ENCODE measurements at regions not wholly inside any gene's neighbourhood (a gene's known extent, or its start where the extent isn't known, plus 50 kb on each side); places are given as distances from the start of the nearest gene placed in this dataset.

DNA sequence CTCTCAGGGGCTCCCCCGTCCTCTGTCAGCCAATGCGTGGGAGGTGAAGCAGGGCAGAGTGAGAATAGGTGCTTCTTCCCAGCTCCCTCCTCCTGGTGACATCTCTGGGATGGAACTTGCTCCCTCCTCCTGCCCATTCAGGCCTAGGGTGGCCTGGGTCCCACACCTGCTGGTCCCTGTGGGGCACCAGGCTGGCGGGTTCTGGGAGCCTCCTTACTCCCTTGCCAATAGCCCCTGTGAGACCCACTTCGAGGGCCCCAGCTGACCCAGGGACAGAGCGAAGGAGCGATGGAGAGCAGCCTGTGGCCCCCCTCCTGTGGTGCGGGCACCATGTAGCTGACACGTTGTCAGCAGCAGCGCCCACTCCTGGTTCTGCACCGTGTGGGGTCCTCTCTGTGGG lies 512.6 kb downstream of the GLRX3 start:
- Histone ChIP-seq H3K27me3 (replicated peaks; ENCODE audit: control insufficient read depth, insufficient read depth, low read length) (no peaks in the 10 kb centered on the region), H3K4me3 (replicated peaks; ENCODE audit: low read depth, low read length) (no peak overlapping the region), H3K36me3 (ENCODE audit: control insufficient read depth, insufficient read depth, low read length) (no peaks in the 10 kb centered on the region)
- DNase-seq (ENCODE audit: extremely low read depth, insufficient read length) = no peak
- TF ChIP-seq, protein P1, sequence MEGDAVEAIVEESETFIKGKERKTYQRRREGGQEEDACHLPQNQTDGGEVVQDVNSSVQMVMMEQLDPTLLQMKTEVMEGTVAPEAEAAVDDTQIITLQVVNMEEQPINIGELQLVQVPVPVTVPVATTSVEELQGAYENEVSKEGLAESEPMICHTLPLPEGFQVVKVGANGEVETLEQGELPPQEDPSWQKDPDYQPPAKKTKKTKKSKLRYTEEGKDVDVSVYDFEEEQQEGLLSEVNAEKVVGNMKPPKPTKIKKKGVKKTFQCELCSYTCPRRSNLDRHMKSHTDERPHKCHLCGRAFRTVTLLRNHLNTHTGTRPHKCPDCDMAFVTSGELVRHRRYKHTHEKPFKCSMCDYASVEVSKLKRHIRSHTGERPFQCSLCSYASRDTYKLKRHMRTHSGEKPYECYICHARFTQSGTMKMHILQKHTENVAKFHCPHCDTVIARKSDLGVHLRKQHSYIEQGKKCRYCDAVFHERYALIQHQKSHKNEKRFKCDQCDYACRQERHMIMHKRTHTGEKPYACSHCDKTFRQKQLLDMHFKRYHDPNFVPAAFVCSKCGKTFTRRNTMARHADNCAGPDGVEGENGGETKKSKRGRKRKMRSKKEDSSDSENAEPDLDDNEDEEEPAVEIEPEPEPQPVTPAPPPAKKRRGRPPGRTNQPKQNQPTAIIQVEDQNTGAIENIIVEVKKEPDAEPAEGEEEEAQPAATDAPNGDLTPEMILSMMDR (IDR thresholded peaks at IDR 0.05; ENCODE audit: insufficient read depth, low read length, poor library complexity, severe bottlenecking) = no peak

DNA sequence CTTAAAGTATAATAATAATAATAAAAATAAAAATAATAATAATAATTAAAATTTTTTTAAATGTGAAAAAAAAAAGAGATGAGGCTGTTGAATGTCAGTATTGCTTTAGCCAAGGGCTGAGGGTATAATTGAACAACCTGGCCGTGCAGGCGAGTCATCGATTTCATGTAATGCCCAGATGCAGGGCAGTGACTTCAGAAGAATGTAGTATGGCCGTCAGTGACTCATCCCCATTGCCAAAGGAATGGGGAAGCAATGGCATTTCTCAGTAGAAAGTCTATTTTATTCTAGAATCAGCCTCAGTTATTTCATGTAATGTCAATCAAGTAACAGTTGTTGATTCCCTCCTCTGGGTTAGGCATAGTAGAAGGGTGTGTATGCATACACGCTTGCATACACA lies 516.4 kb downstream of the GLRX3 start:
- TF ChIP-seq, protein P1 (IDR thresholded peaks at IDR 0.05; ENCODE audit: insufficient read depth, low read length, poor library complexity, severe bottlenecking) = no peak
- no peak for DNase-seq (ENCODE audit: extremely low read depth, insufficient read length)
- no peaks in the 10 kb centered on the region for H3K27me3 ChIP-seq (replicated peaks; ENCODE audit: control insufficient read depth, insufficient read depth, low read length)
- H3K4me3 ChIP-seq (replicated peaks; ENCODE audit: low read depth, low read length) = no peak overlapping the region
- H3K36me3 ChIP-seq (ENCODE audit: control insufficient read depth, insufficient read depth, low read length) = no peaks in the 10 kb centered on the region

DNA sequence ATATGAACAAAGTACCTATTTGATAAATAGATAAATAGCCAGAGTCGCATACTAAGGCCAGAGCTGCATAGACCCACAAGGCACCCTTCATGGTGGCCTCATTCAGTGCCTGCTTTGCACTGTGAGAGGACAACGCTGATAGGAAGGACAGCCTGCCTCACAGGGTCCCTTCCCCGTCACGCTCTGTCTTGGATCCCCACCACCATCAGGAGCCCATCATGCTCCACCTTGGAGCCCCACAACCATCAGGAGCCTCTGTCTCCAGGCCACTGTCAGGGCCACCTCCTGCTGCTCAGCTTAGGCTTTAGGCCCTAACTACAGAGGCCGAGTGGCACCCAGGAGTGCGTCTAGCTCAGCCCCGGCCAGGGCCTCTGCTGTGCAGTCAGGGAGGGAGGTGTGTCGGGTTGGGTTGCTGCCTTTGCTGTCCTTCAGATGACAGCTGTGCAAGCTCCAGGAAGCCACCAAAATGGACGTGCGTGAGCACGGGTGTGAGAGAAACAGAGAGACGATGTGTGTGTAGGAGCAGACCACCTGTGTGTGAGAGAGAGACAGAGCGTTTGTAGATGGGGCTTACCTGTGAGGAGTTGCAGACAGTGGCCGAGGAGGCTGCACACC lies 516.9 kb downstream of the GLRX3 start:
- TF ChIP-seq, protein P1 (IDR thresholded peaks at IDR 0.05; ENCODE audit: insufficient read depth, low read length, poor library complexity, severe bottlenecking) = no peak
- Histone ChIP-seq H3K36me3 (ENCODE audit: control insufficient read depth, insufficient read depth, low read length) (no peaks in the 10 kb centered on the region), H3K27me3 (replicated peaks; ENCODE audit: control insufficient read depth, insufficient read depth, low read length) (no peaks in the 10 kb centered on the region), H3K4me3 (replicated peaks; ENCODE audit: low read depth, low read length) (no peak overlapping the region)
- DNase-seq (ENCODE audit: extremely low read depth, insufficient read length) = no peak

DNA sequence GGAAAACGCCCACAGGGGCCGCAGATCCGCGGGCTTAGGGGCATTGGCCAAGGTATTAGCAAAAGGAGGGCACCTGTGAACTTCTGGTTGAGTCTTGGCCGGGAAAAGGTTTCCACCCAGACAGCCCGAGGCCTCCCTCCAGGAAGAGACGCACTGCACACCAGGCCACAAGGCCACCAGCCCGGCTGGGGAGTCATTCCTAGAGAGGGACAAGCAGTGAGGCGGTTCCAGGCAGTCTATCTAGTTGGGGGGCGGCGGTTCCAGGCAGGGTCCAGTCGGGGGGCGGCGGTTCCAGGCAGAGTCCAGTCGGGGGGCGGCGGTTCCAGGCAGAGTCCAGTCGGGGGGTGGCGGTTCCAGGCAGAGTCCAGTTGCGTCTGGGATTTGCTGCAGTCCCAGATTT lies 518.5 kb downstream of the GLRX3 start:
- Histone ChIP-seq H3K36me3 (ENCODE audit: control insufficient read depth, insufficient read depth, low read length) (no peaks in the 10 kb centered on the region), H3K27me3 (replicated peaks; ENCODE audit: control insufficient read depth, insufficient read depth, low read length) (no peaks in the 10 kb centered on the region), H3K4me3 (replicated peaks; ENCODE audit: low read depth, low read length) (no peak overlapping the region)
- DNase-seq (ENCODE audit: extremely low read depth, insufficient read length) = no peak
- TF ChIP-seq, protein P1 (IDR thresholded peaks at IDR 0.05; ENCODE audit: insufficient read depth, low read length, poor library complexity, severe bottlenecking) = no peak

DNA sequence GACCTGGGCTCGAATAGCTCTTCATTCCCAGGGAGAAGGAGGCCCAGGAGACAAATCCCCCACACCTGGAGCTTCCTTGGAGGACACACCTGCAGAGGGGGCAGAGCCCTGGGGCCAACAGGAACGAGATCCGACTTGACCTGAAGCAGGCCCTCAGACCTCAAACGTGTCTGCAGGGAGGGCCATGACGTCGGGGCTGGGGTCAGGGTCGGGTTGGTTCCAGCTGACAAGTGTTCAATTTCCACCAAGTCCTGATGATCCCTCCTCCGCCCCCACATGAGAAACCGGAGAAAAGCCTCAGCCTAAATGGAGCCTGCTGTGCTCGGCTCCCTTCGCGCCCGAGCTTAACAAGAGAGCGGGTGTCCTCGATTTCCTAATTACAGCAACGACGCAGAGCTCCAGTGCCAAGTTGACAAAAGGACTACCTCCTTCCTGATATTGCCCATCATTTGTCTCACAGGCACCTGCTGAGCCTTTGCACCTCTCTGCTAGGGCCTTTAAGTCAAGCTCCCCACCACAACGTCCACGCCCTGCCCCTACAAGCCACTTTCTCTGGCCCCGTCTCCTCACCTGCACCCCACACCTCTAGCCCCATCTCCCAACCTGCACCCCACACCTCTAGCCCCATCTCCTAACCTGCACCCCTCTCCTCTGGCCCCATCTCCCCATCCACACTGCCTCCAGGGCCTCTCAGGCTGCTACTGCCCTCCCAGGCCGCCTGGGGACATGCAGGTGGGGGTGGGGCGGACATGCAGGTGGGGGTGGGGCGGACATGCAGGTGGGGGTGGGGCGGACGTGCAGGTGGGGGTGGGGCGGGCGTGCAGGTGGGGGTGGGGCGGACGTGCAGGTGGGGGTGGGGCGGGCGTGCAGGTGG lies 519.4 kb downstream of the GLRX3 start:
- H3K4me3 ChIP-seq (replicated peaks; ENCODE audit: low read depth, low read length) = no peak overlapping the region
- DNase-seq (ENCODE audit: extremely low read depth, insufficient read length) = no peak
- TF ChIP-seq, protein P1 (IDR thresholded peaks at IDR 0.05; ENCODE audit: insufficient read depth, low read length, poor library complexity, severe bottlenecking) = no peak
- no peaks in the 10 kb centered on the region for H3K36me3 ChIP-seq (ENCODE audit: control insufficient read depth, insufficient read depth, low read length)
- no peaks in the 10 kb centered on the region for H3K27me3 ChIP-seq (replicated peaks; ENCODE audit: control insufficient read depth, insufficient read depth, low read length)
